OCI-LY1 (cell line): ENCODE measurements at regions not wholly inside any gene's neighbourhood (a gene's known extent, or its start where the extent isn't known, plus 50 kb on each side); places are given as distances from the start of the nearest gene placed in this dataset.
A peak's percentile ranks its signal among the peaks of the same experiment; 100 is the strongest.

ENCODE experiments used
- H2AFZ ChIP-seq: fragments of 200-600 bp; sonication (generic), shearing (Covaris generic); 2 replicates; pipeline ENCODE4 v1.6.0; 2014; ENCODE audit warnings: antibody characterized with exemption, mild to moderate bottlenecking, low read length
- H3F3A ChIP-seq: fragments of 200-600 bp; sonication (generic), shearing (Covaris generic); 2 replicates; pipeline ENCODE4 v1.6.0; 2014; ENCODE audit warnings: mild to moderate bottlenecking, antibody characterized with exemption, low read length, moderate library complexity; ENCODE audit not compliant: insufficient read depth
- H3K27ac ChIP-seq: fragments of 200-600 bp; sonication (generic); 2 replicates; pipeline ENCODE4 v1.5.1; 2014; ENCODE audit warnings: low read length, mixed run types, mild to moderate bottlenecking, low read depth; ENCODE audit not compliant: poor library complexity, severe bottlenecking
- H3K27me3 ChIP-seq: fragments of 200-600 bp; sonication (generic); 2 replicates; pipeline ENCODE4 v1.6.0; 2014; ENCODE audit warnings: antibody characterized with exemption, mild to moderate bottlenecking, low read length, moderate library complexity; ENCODE audit not compliant: insufficient read depth
- H3K36me3 ChIP-seq: fragments of 200-600 bp; sonication (generic); 2 replicates; pipeline ENCODE4 v1.6.1; 2014; ENCODE audit warnings: mild to moderate bottlenecking, antibody characterized with exemption, low read length, moderate library complexity, mixed read lengths; ENCODE audit not compliant: insufficient read depth
- H3K4me1 ChIP-seq: fragments of 200-600 bp; sonication (generic); 2 replicates; pipeline ENCODE4 v1.5.1; 2014; ENCODE audit warnings: mild to moderate bottlenecking, low read length, moderate library complexity; ENCODE audit not compliant: insufficient read depth, severe bottlenecking
- H3K4me2 ChIP-seq: fragments of 200-600 bp; sonication (generic), shearing (Covaris generic); 2 replicates; pipeline ENCODE4 v1.6.1; 2014; ENCODE audit warnings: low read length
- H3K4me3 ChIP-seq: fragments of 200-600 bp; sonication (generic); 2 replicates; pipeline ENCODE4 v1.5.1; 2014; ENCODE audit warnings: low read length, low read depth, mild to moderate bottlenecking, mixed read lengths; ENCODE audit not compliant: poor library complexity, severe bottlenecking
- H3K79me2 ChIP-seq: fragments of 200-600 bp; shearing (Covaris generic); 2 replicates; pipeline ENCODE4 v1.6.1; 2016; ENCODE audit warnings: mixed run types, low read length, mixed read lengths; ENCODE audit not compliant: insufficient read depth
- H3K9ac ChIP-seq: fragments of 200-600 bp; sonication (generic), shearing (Covaris generic); 2 replicates; pipeline ENCODE4 v1.6.1; 2014; ENCODE audit warnings: mild to moderate bottlenecking, low read length, mixed read lengths
- H3K9me2 ChIP-seq: fragments of 200-600 bp; sonication (generic), shearing (Covaris generic); 2 replicates; pipeline ENCODE4 v1.6.1; 2014; ENCODE audit warnings: low read depth, mild to moderate bottlenecking, low read length, mixed read lengths
- H3K9me3 ChIP-seq: fragments of 200-600 bp; shearing (Covaris generic); 2 replicates; pipeline ENCODE4 v1.6.1; 2014; ENCODE audit warnings: low read length, mixed read lengths
- H4K20me1 ChIP-seq: fragments of 200-600 bp; sonication (generic), shearing (Covaris generic); 2 replicates; pipeline ENCODE4 v1.6.0; 2016; ENCODE audit warnings: mild to moderate bottlenecking, low read length; ENCODE audit not compliant: insufficient read depth
- CTCF ChIP-seq: fragments of 200-600 bp; sonication (generic), shearing (Covaris generic); IDR thresholded peaks from 2 replicates; pipeline ENCODE4 v1.5.1; 2017; ENCODE audit warnings: mild to moderate bottlenecking, antibody characterized with exemption, low read length, moderate library complexity, mixed read lengths
- EZH2 ChIP-seq: fragments of 200-600 bp; sonication (generic), shearing (Covaris generic); IDR thresholded peaks from 2 replicates; pipeline ENCODE4 v1.8.0; 2017; ENCODE audit warnings: borderline replicate concordance, mixed run types, mild to moderate bottlenecking, antibody characterized with exemption, low read length, moderate library complexity, mixed read lengths

- no peaks in the 10 kb centered on the region for H3K36me3 ChIP-seq
- H4K20me1 ChIP-seq, result no peaks in the 10 kb centered on the region
- H3K9me3 ChIP-seq, result no peaks in the 10 kb centered on the region
- no peak overlapping the region for H3K4me2 ChIP-seq
- TF ChIP-seq EZH2 (no peak), CTCF (peak; percentile 45)
- H3K9ac ChIP-seq, result no peak overlapping the region
- H3K9me2 ChIP-seq, result no peaks in the 10 kb centered on the region
- H3K4me3 ChIP-seq, result no peak overlapping the region
- no peaks in the 10 kb centered on the region for H3F3A ChIP-seq
- H3K4me1 ChIP-seq, result no peaks in the 10 kb centered on the region
- H3K79me2 ChIP-seq, result no peaks in the 10 kb centered on the region
- H3K27me3 ChIP-seq, result no peaks in the 10 kb centered on the region
- H3K27ac ChIP-seq, result no peak overlapping the region
- H2AFZ ChIP-seq, result no peak overlapping the region
Measured at GRCh38 chr13:55517312-55517711, 1623.4 kb upstream of the PRR20A start.

GRCh38 chr13:55528434-55528833, 1612.3 kb upstream of the PRR20A start:
- Histone ChIP-seq H3F3A (no peaks in the 10 kb centered on the region), H3K27ac (no peak overlapping the region), H3K36me3 (no peaks in the 10 kb centered on the region), H3K4me2 (no peak overlapping the region), H3K9me2 (no peaks in the 10 kb centered on the region), H4K20me1 (no peaks in the 10 kb centered on the region), H3K4me1 (no peaks in the 10 kb centered on the region), H3K27me3 (no peaks in the 10 kb centered on the region), H3K4me3 (no peak overlapping the region), H3K79me2 (no peaks in the 10 kb centered on the region), H2AFZ (no peak overlapping the region), H3K9ac (no peak overlapping the region), H3K9me3 (no peaks in the 10 kb centered on the region)
- TF ChIP-seq CTCF (no peak), EZH2 (no peak)

- Histone ChIP-seq H3K9me2 (no peaks in the 10 kb centered on the region), H4K20me1 (no peaks in the 10 kb centered on the region), H3K79me2 (no peaks in the 10 kb centered on the region), H3K4me3 (no peak overlapping the region), H2AFZ (no peak overlapping the region), H3K9ac (no peak overlapping the region), H3K9me3 (no peaks in the 10 kb centered on the region), H3K4me2 (no peak overlapping the region), H3K27ac (no peak overlapping the region), H3F3A (no peaks in the 10 kb centered on the region), H3K27me3 (no peaks in the 10 kb centered on the region), H3K36me3 (no peaks in the 10 kb centered on the region), H3K4me1 (no peaks in the 10 kb centered on the region)
- no peak for TF ChIP-seq CTCF
- TF ChIP-seq EZH2, result no peak
Measured at GRCh38 chr13:55534306-55534705, 1606.4 kb upstream of the PRR20A start.
